ENCODE measurements at regions not wholly inside any gene's neighbourhood (a gene's known extent, or its start where the extent isn't known, plus 50 kb on each side); places are given as distances from the start of the nearest gene placed in this dataset.

DNA sequence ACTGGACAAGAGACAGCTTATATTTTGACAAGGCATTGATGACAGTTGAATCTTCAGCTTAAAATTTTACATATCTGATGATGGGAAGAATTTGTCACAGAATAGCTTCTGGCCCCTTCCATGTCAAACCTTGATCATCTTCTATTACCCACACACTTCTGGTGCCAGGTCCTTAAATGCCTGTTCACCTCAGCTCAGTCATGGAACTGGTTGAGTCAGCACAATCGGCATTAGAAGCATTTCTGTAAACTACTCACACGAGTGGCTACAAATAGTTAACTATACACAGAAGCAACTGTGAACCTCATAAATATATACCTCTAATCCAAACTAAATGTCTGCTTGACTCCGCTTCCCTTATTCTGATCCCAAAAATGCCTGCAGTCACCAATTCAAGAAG lies 161.2 kb downstream of the FOXO1 start:
- no peak for DNase-seq (ENCODE audit: low read depth)
